RWPE2 (cell line): ENCODE measurements at regions not wholly inside any gene's neighbourhood (a gene's known extent, or its start where the extent isn't known, plus 50 kb on each side); places are given as distances from the start of the nearest gene placed in this dataset.

Experiments
- ATAC-seq: fragments of 200-7000 bp; cut with Tn5 transposase; 3 replicates; pipeline ENCODE4 v1.9.1; 2021; ENCODE audit warnings: low read depth
- DNase-seq: peaks from one replicate; pipeline ENCODE4 v3.0.0-alpha.2; 2020; ENCODE audit warnings: low spot score
- H3K27ac ChIP-seq: fragments of 450-650 bp; 2 replicates; pipeline ENCODE4 v1.5.1; 2017; ENCODE audit warnings: mild to moderate bottlenecking; ENCODE audit not compliant: poor library complexity, severe bottlenecking
- H3K27me3 ChIP-seq: fragments of 250-450 bp; sonication (Bioruptor Pico); 2 replicates; pipeline ENCODE4 v1.5.1; 2021; ENCODE audit warnings: mild to moderate bottlenecking, moderate library complexity; ENCODE audit not compliant: insufficient read depth, poor library complexity, severe bottlenecking
- H3K36me3 ChIP-seq: fragments of 250-450 bp; sonication (Bioruptor Pico); 2 replicates; pipeline ENCODE4 v1.5.1; 2020; ENCODE audit warnings: low read depth, mild to moderate bottlenecking, moderate library complexity
- H3K4me1 ChIP-seq: fragments of 250-450 bp; sonication (Bioruptor Pico); 2 replicates; pipeline ENCODE4 v1.5.1; 2021; ENCODE audit warnings: mild to moderate bottlenecking, moderate library complexity; ENCODE audit not compliant: insufficient read depth, poor library complexity, severe bottlenecking
- H3K4me3 ChIP-seq: fragments of 250-450 bp; sonication (Bioruptor Pico); 2 replicates; pipeline ENCODE4 v1.5.1; 2021; ENCODE audit warnings: mild to moderate bottlenecking, moderate library complexity; ENCODE audit not compliant: severe bottlenecking
- H3K9me3 ChIP-seq: fragments of 250-450 bp; sonication (Bioruptor Pico); 2 replicates; pipeline ENCODE4 v1.5.1; 2021; ENCODE audit warnings: mild to moderate bottlenecking, moderate library complexity; ENCODE audit not compliant: severe bottlenecking
- CTCF ChIP-seq: fragments of 450-650 bp; IDR thresholded peaks from one replicate; pipeline ENCODE4 v1.5.1; 2017; ENCODE audit warnings: mild to moderate bottlenecking, moderate library complexity; ENCODE audit not compliant: poor library complexity, severe bottlenecking

- ATAC-seq (no peak), DNase-seq (no peak)
- Histone ChIP-seq H3K36me3 (no peaks in the 10 kb centered on the region), H3K4me3 (no peak overlapping the region), H3K27ac (no peak overlapping the region), H3K4me1 (no peaks in the 10 kb centered on the region), H3K27me3 (no peaks in the 10 kb centered on the region), H3K9me3 (peaks cover 6% of the 10 kb centered on the region)
- TF ChIP-seq CTCF: no peak
Observed at GRCh38 chr13:90498096-90498495, 849.4 kb upstream of the MIR17HG start.

GRCh38 chr13:90498816-90499215 is 848.7 kb upstream of the MIR17HG start:
- no peak overlapping the region for H3K4me3 ChIP-seq
- H3K9me3 ChIP-seq: peaks cover 6% of the 10 kb centered on the region
- H3K4me1 ChIP-seq: no peaks in the 10 kb centered on the region
- no peaks in the 10 kb centered on the region for H3K36me3 ChIP-seq
- no peak for ATAC-seq
- no peak overlapping the region for H3K27ac ChIP-seq
- no peak for TF ChIP-seq CTCF
- DNase-seq: no peak
- no peaks in the 10 kb centered on the region for H3K27me3 ChIP-seq

- Histone ChIP-seq H3K27ac (no peak overlapping the region), H3K9me3 (peaks cover 6% of the 10 kb centered on the region), H3K4me1 (no peaks in the 10 kb centered on the region), H3K36me3 (no peaks in the 10 kb centered on the region), H3K27me3 (no peaks in the 10 kb centered on the region), H3K4me3 (no peak overlapping the region)
- no peak for TF ChIP-seq CTCF
- DNase-seq: no peak
- no peak for ATAC-seq
Observed at GRCh38 chr13:90500569-90500968, 846.9 kb upstream of the MIR17HG start.

GRCh38 chr13:90502153-90502552 is 845.3 kb upstream of the MIR17HG start:
- H3K36me3 ChIP-seq: no peaks in the 10 kb centered on the region
- H3K27me3 ChIP-seq: no peaks in the 10 kb centered on the region
- ATAC-seq (no peak), DNase-seq (no peak)
- TF ChIP-seq CTCF: no peak
- no peaks in the 10 kb centered on the region for H3K4me1 ChIP-seq
- no peak overlapping the region for H3K27ac ChIP-seq
- H3K9me3 ChIP-seq: peaks cover 8% of the 10 kb centered on the region
- H3K4me3 ChIP-seq: no peak overlapping the region

GRCh38 chr13:90502762-90503161 is 844.7 kb upstream of the MIR17HG start:
- no peak for TF ChIP-seq CTCF
- Histone ChIP-seq H3K27me3 (no peaks in the 10 kb centered on the region), H3K4me3 (no peak overlapping the region), H3K9me3 (peaks cover 9% of the 10 kb centered on the region), H3K4me1 (no peaks in the 10 kb centered on the region), H3K36me3 (no peaks in the 10 kb centered on the region), H3K27ac (no peak overlapping the region)
- ATAC-seq: no peak
- DNase-seq: no peak
